Urinary bladder (tissue), 3 donors: ENCODE measurements at regions not wholly inside any gene's neighbourhood (a gene's known extent, or its start where the extent isn't known, plus 50 kb on each side); places are given as distances from the start of the nearest gene placed in this dataset.
"Not testable (repeated sequence)": the region's sequence is repeated elsewhere in the genome, so short reads cannot be mapped to it uniquely, and the experiment has no call there.

ENCODE experiments used
- DNase-seq: peaks from one replicate; pipeline ENCODE4 v3.0.0-alpha.2; 2015; ENCODE audit errors: extremely low spot score
- H3K27ac ChIP-seq: one replicate; pipeline ENCODE4 v1.5.1; 2013; ENCODE audit warnings: low read depth, mild to moderate bottlenecking, moderate library complexity
- H3K36me3 ChIP-seq: one replicate; pipeline ENCODE4 v1.6.1; 2013; ENCODE audit warnings: mild to moderate bottlenecking, moderate library complexity; ENCODE audit not compliant: insufficient read depth
- H3K4me1 ChIP-seq: one replicate; pipeline ENCODE4 v1.6.1; 2013; ENCODE audit warnings: mild to moderate bottlenecking, moderate library complexity; ENCODE audit not compliant: insufficient read depth
- H3K4me3 ChIP-seq: one replicate; pipeline ENCODE4 v1.5.1; 2013; ENCODE audit warnings: low read depth, low read length
- WGBS: extraction: QIAGEN DNeasy Blood & Tissue Kit; methylation state at CpG from one replicate; pipeline ENCODE4 v1.1.7; 2013; 5-methylcytosine and 5-hydroxymethylcytosine counted together
- donor health status: healthy with polysubstance abuse.
- donor health status: healthy.

- no peaks in the 10 kb centered on the region for H3K36me3 ChIP-seq
- no peaks in the 10 kb centered on the region for H3K4me1 ChIP-seq
- H3K4me3 ChIP-seq: no peak overlapping the region
- no peak for DNase-seq
- no peak overlapping the region for H3K27ac ChIP-seq
These were observed 593.8 kb upstream of the NRSN1 start for GRCh38 chr6:23532227-23532626.

DNA sequence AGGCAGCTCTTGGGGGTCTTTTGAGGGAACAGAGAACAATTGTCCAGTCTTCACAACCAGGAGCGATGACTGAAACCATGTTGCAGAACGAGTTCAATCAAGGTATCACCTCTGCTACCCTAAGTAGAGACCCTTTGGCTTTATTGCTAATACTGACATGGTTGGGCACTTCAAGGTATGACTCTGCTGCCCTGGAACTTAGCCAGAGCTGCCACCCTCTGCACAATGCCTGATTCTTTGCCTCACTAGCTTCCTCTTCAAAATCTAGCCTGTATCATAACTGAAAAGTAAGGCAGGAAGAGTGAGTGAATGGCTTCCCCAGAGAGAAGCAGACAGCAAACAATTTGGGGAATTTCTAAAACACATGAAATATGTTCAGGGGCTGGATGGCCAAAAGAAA lies 592.7 kb upstream of the NRSN1 start:
- H3K4me3 ChIP-seq: no peak overlapping the region
- no peak for DNase-seq
- no peaks in the 10 kb centered on the region for H3K4me1 ChIP-seq
- no peak overlapping the region for H3K27ac ChIP-seq
- WGBS: 94% methylated on average over 2 of the region's 2 CpGs
- H3K36me3 ChIP-seq: no peaks in the 10 kb centered on the region

GRCh38 chr6:23533944-23534343 lies 592.1 kb upstream of the NRSN1 start:
- H3K4me1 ChIP-seq: no peaks in the 10 kb centered on the region
- WGBS: 57% methylated on average over 7 of the region's 7 CpGs

GRCh38 chr6:23534351-23534750 lies 591.7 kb upstream of the NRSN1 start:
- H3K36me3 ChIP-seq: no peaks in the 10 kb centered on the region
- no peak overlapping the region for H3K4me3 ChIP-seq
- DNase-seq: no peak
- H3K27ac ChIP-seq: no peak overlapping the region
- 69% methylated on average over 2 of the region's 2 CpGs for WGBS
- no peaks in the 10 kb centered on the region for H3K4me1 ChIP-seq

More at GRCh38 chr6:23533944-23534343, 592.1 kb upstream of the NRSN1 start:
- Histone ChIP-seq H3K27ac (no peak overlapping the region), H3K36me3 (no peaks in the 10 kb centered on the region), H3K4me3 (no peak overlapping the region)
- DNase-seq: no peak

DNA sequence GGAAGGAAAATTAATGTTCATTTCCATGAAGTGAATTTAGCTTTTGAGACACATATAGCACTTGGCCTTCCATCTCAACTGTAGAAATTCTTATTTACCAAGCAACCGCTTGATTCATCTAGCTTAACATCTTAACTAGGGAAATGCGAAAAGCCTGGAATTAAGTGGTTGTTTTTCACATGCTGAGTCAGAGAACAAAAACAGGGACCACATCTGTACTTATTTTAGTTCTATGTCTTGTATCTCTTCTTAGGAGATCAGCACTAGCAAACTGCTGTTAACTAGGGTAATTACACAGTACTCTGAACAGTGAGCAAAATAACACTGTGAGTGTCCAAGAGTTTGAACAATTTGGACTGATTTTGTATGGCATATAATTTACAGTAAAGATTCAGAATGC lies 590.9 kb upstream of the NRSN1 start:
- Histone ChIP-seq H3K27ac (no peak overlapping the region), H3K36me3 (no peaks in the 10 kb centered on the region), H3K4me3 (no peak overlapping the region), H3K4me1 (no peaks in the 10 kb centered on the region)
- 92% methylated on average over 2 of the region's 2 CpGs for WGBS
- DNase-seq: no peak

DNA sequence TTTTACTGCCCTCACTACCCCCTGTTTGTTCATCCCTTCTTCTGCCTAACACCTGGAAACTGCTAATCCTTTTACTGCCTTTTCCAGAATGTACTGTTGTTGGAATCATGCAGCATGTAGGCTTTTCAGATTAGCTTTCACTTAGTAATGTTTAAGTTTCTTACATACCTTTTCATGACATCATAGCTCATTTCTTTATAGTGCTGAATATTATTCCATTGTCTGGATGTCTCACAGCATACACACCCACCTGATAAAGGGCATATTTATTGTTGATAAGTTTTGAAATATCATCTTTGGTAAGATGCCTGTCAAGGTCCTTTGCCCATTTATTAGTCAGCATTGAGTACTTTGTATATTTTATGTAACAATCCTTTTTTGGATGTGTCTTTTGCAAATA lies 588.2 kb upstream of the NRSN1 start:
- H3K4me3 ChIP-seq: no peak overlapping the region
- H3K36me3 ChIP-seq: no peaks in the 10 kb centered on the region
- no peak for DNase-seq
- H3K27ac ChIP-seq: no peak overlapping the region
- H3K4me1 ChIP-seq: no peaks in the 10 kb centered on the region

DNA sequence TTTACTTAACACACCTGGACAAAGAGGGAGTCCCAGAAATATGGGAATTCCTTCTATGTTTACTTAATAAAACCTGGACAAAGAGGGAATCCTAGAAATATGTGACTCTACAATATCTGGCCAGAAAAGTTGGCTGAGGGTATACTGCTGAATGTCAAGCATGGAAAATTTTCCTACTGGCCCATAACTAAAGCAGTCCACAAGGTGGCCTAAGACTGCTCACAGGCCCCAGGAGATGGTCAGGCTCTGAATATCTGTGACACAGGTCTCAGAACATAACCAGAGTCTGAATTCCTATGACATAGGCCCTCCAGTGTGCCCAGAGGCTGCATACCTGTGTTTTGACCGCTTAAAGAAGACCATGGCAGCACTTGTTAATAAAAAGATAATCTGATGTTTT lies 578.2 kb upstream of the NRSN1 start:
- Histone ChIP-seq H3K4me3 (no peak overlapping the region), H3K36me3 (no peaks in the 10 kb centered on the region), H3K27ac (no peak overlapping the region), H3K4me1 (no peaks in the 10 kb centered on the region)
- 71% methylated on average over 1 of the region's 1 CpG for WGBS
- no peak for DNase-seq

GRCh38 chr6:23554953-23555352 lies 571.1 kb upstream of the NRSN1 start:
- DNase-seq, H3K27ac ChIP-seq, H3K4me1 ChIP-seq, H3K36me3 ChIP-seq, H3K4me3 ChIP-seq: not testable (repeated sequence)
- WGBS: 92% methylated on average over 1 of the region's 1 CpG

DNA sequence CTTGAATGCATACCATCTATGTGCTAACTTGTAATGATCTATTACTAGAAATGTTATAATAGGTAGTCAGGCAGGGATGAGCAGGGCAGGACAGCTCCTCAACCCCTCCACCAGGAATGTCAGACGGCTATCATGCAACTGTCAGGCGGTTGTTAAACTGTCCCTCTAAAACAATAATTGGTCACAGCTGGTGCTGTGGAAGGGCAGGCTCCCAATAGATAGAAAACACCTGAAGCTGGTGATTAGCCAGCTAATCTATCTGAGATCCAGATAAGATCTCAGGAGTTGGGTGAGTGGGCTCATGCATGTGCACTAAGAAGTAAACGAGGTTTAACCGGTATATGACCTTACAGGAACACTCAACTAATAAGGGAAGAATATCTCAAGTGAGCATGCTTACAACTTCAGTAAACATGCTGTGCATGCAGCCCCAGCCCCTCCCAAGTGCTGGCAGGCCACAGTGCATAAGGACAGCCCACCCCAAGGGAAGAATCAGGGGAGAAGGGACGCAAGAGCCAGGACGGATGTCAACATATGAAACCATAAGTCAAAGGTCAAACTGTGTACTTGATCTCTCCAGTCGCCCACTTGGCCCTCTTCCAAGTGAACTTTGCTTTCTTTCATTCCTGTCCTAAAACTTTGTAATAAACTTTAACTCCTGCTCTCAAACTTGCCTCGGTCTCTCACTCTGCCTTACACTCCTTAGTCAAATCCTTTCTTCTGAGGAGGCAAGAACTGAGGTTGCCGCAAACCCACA lies 566.2 kb upstream of the NRSN1 start:
- Histone ChIP-seq H3K4me1 (no peaks in the 10 kb centered on the region), H3K4me3 (no peak overlapping the region), H3K36me3 (no peaks in the 10 kb centered on the region), H3K27ac (no peak overlapping the region)
- no peak for DNase-seq
- WGBS: 53% methylated on average over 9 of the region's 9 CpGs

DNA sequence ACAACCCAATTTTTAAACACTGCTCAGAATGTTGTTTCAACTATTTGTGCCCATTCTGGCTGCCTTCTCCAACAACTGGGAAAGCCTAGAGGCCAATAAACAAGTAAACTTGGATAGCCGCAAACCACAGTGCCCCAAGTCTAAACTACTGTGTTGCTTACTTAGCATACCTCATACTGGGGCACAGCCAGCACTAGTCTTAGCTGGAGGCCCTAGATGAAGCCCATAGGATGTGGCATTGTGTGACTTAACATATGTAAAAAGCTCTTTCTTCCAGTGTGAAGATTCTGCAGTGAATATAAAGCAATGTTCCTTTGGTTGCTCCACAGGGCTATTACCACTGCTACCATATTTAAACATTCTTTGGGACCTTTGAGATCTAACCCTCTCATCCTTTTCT lies 564.3 kb upstream of the NRSN1 start:
- 99% methylated on average over 1 of the region's 1 CpG for WGBS
- Histone ChIP-seq H3K4me1 (no peaks in the 10 kb centered on the region), H3K36me3 (no peaks in the 10 kb centered on the region), H3K27ac (no peak overlapping the region), H3K4me3 (no peak overlapping the region)
- no peak for DNase-seq

DNA sequence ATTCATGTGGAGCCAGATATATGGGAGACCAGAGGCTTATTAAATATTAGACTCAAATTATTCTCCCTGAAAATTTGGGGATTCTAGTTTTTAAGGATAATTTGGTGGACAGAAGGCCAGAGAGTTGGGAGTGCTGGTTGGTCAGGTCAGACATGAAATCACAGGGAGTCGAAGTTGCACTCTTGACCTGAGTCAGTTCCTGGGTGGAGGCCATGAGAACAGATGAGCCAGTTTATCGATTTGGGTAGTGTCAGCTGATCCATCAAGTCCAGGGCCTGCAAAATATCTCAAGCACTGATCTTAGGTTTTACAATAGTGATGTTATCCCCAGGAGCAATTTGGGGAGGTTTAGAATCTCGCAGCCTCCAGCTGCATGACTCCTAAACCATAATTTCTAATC lies 563.5 kb upstream of the NRSN1 start:
- H3K36me3 ChIP-seq: no peaks in the 10 kb centered on the region
- WGBS: 89% methylated on average over 3 of the region's 3 CpGs
- no peak for DNase-seq
- no peaks in the 10 kb centered on the region for H3K4me1 ChIP-seq
- no peak overlapping the region for H3K4me3 ChIP-seq
- H3K27ac ChIP-seq: no peak overlapping the region

DNA sequence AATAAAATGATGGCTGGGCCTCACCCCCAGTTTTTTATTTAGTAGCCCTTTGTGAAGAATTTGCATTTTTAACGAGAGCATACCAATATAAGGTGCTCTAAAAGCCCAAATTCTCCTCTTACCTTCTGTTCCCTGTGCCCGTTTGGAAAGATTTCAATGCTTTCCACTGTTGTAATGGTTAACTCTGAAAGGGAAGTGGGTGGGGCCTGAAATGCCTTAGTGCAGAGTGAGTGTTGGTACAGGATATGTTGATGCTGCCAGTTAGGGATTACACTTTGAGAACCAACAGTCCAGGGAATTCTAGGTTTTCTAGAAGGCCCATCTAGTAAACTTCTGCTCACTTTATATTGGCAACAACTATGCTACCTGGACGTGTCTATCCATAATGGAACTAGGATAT lies 562.7 kb upstream of the NRSN1 start:
- Histone ChIP-seq H3K4me3 (no peak overlapping the region), H3K27ac (no peak overlapping the region), H3K36me3 (no peaks in the 10 kb centered on the region), H3K4me1 (no peaks in the 10 kb centered on the region)
- 71% methylated on average over 3 of the region's 3 CpGs for WGBS
- no peak for DNase-seq

- Histone ChIP-seq H3K27ac (no peak overlapping the region), H3K36me3 (no peaks in the 10 kb centered on the region), H3K4me3 (no peak overlapping the region), H3K4me1 (no peaks in the 10 kb centered on the region)
- WGBS: 78% methylated on average over 4 of the region's 4 CpGs
- no peak for DNase-seq
These were observed 559.6 kb upstream of the NRSN1 start for GRCh38 chr6:23566418-23566817.

- WGBS: 53% methylated on average over 1 of the region's 1 CpG
- DNase-seq: no peak
- no peak overlapping the region for H3K27ac ChIP-seq
- no peaks in the 10 kb centered on the region for H3K36me3 ChIP-seq
- no peaks in the 10 kb centered on the region for H3K4me1 ChIP-seq
- H3K4me3 ChIP-seq: no peak overlapping the region
These were observed 557.7 kb upstream of the NRSN1 start for GRCh38 chr6:23568292-23568691.
